ENCODE measurements at regions not wholly inside any gene's neighbourhood (a gene's known extent, or its start where the extent isn't known, plus 50 kb on each side); places are given as distances from the start of the nearest gene placed in this dataset.
A peak's percentile ranks its signal among the peaks of the same experiment; 100 is the strongest.

DNA sequence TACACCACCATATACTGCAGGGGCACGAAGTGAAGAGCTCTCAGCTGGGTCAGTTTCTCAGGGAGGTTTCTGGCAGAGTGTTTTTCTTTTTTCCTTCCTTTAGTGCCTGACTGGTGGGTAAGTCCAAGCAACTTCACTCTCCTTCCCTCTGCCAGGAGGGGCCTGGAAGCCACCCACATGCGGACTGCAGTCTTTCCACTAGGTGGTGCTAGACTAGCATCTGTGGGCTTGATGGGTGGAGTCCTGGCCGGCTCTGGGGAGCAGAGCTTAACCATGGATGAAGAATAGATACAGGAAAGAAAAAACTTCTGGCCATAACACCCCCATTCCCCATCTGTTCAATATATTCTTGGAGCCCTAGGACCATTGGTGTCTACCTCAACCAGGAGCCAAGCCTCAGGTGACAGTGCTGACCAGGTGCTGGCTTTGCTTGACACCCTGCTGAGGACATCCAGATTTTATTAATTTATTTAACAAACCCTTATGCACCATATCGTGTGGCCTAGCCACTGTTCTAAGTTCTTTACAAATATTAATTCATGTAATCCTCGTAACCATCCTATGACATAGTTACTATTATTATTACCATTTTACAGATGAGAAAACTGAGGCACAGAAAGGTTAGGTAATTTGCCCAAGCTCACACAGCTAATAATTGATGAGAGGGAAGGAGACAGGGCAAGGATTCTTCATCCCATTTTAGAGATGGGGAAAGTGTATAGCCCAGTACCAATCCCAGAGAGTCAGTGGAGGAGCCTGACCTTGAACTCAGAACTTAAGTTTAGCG lies 126.7 kb upstream of the CSF3R start:
- peak; percentile 67 for DNase-seq (ENCODE audit: low spot score)

DNA sequence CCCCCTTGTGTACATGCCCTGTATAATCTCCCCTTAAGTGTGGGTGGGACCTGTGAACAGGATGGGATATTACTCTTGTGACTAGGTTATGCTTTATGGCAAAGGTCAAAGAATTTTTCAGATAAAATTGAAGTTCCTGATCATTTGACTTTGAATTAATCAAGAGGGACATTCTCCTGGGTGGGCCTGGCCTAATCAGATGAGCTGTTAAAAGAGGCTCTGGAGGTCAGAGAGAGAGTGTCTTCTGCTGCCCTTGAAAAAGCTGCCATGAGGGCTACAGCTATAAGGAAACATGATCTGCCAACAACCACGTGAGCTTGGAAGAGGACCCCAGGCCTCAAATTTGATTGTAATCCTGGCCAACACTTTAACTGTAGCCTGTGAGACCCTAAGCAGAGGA lies 125.6 kb upstream of the CSF3R start:
- no peak for DNase-seq (ENCODE audit: low spot score)

DNA sequence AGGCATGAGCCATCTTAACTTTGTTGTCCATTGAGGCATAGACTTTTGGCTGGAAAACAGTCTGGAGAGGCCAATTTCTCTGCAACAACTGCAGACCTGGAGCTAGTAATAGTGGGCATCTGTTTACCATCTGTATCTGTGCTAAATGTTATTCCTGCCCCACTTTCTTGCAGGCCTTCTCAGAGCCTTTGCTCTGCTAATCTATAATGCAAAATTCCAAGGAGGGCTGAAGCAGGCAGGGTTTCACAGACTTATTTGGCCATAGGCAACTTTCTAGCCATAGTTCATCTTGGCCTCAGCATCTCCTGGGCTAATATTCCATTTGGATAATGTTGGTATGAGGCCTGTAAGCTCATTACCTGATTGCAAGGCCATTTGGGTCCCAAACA lies 124.5 kb upstream of the CSF3R start:
- DNase-seq (ENCODE audit: low spot score) = no peak

DNA sequence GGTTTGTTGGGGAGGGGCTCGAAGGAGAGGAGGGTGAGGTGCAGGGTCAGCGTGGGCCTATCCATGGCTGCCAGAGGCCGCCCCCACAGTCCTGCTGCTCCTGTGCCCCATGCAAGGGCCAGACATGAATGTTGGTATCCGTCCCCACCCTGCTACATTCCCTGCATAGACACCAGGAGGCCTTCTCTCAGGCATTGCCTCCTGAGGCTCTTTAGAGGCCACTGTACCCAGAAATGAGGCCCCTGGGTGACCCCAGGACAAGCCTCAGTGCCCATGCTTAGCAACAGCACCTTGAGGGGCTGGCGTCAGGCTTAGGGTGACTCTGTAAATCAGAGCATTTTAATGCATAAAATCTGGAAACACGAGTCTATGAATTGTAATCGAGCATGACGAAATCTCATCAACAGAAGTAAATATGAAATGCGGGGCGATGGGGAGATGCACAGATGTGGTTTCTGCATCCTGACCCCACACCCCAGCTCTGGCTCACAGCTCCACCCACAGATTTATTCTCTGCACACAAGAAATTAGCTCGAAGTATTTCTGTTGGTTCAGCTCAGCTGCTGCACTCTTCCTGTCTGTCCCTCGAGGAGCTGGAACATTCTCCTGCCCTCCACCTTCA lies 124.0 kb upstream of the CSF3R start:
- DNase-seq (ENCODE audit: low spot score) = no peak

- DNase-seq (ENCODE audit: low spot score) = no peak
These were observed 123.4 kb upstream of the CSF3R start for GRCh38 chr1:36605942-36606640.

DNA sequence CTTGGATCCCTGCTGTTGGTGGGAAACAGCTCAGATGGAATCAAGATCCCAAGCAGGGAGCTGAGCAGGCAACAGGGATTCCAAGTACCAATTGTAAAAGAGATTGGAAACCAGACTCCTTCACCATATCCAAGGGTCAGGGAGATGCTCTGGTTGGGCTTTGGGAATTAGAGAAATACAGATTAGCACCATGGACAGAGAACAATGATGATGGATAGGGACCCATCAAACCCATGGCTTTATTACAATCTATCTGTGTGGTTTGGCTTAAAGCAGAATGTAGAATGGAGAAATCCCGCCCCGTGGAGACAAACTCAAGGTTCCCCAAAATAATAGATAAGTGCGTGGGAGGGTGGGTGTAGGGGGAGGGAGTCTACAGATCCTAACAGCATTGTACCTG lies 120.7 kb upstream of the CSF3R start:
- DNase-seq (ENCODE audit: low spot score) = no peak

GRCh38 chr1:36602184-36602583 lies 119.5 kb upstream of the CSF3R start:
- no peak for DNase-seq (ENCODE audit: low spot score)

DNA sequence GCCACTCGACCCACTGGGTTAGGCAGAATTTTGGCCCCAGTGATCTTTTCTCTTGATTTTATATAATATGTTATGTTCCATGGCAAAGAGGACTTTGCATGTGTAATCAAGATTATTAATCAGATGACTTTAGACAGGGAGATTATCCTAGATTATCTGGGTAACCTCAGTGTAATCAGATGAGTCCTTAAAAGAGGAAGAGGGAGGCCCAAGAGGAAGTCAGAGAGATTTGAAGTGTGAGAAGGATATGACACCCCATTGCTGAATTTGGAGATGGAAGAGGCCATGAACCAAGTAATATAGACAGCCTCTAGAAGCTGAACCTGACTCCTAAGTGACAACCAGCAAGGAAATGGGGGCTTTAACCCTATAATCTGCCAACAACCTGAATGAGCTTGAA lies 117.1 kb upstream of the CSF3R start:
- no peak for DNase-seq (ENCODE audit: low spot score)

- no peak for DNase-seq (ENCODE audit: low spot score)
These were observed 114.8 kb upstream of the CSF3R start for GRCh38 chr1:36597514-36597913.

GRCh38 chr1:36595921-36596320 lies 113.2 kb upstream of the CSF3R start:
- no peak for DNase-seq (ENCODE audit: low spot score)

DNA sequence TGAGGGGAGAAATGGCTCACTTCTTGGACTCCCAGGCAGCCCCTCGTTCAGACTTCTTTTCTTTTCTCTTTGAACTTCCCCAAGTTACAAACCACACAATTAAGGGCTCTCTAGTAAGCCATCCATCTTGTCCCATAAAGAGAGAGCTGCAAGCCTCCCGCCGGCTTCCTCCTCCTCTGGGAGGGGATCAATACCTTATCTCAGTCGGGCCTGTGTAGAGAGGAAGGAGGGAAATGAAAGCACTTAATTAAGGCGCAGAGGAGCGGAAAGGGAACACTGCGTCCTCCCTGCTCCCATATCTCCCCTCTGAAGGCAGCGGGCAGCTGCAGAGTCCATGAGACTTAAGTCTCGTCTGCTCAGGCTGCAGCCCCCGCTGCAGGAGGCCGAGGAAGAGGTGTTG lies 112.6 kb upstream of the CSF3R start:
- no peak for DNase-seq (ENCODE audit: low spot score)

GRCh38 chr1:36594023-36594422 lies 111.3 kb upstream of the CSF3R start:
- no peak for DNase-seq (ENCODE audit: low spot score)

GRCh38 chr1:36591278-36591677 lies 108.6 kb upstream of the CSF3R start:
- DNase-seq (ENCODE audit: low spot score) = no peak

DNA sequence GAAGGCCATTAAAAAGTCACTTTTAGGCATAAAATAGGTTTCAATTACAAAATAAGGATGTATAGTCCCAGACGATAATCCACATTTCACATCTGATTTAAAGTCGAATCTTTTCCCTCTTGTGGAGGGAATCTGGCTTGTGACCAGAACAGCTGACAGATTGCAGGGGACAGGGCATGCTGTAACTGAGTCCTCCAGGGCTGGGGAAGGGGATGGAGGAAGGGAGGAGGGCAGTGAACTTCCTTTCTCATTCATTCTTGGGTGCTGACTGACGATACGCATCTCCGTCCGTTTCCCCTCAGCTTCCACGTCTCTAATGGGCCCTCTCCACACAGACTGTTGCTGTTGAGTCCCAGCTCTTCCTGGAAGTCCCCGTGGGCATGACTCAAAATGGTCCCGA lies 108.1 kb upstream of the CSF3R start:
- no peak for DNase-seq (ENCODE audit: low spot score)

GRCh38 chr1:36590264-36590663 lies 107.6 kb upstream of the CSF3R start:
- no peak for DNase-seq (ENCODE audit: low spot score)

DNA sequence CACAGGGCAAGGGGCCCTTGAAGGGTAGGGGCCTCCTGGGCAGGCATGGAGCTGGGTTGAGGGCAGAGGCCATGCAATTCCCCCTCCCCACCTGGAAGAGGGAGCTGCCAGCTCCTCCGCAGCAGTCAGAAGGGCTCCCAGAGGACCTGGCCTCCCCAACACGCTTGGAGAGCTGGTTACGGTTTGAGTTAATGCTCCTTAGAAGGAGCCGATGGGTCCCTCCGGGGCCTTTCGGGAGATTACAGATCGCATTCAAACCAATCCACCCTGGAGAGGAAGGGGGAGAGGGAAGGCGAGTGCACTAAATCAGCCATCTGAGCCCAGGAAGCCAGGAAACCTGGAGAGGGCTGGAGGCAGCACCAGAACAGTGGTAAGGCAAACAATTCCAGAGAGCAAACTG lies 106.3 kb upstream of the CSF3R start:
- no peak for DNase-seq (ENCODE audit: low spot score)

GRCh38 chr1:36585569-36586548 lies 103.1 kb upstream of the CSF3R start:
- DNase-seq (ENCODE audit: low spot score) = no peak

DNA sequence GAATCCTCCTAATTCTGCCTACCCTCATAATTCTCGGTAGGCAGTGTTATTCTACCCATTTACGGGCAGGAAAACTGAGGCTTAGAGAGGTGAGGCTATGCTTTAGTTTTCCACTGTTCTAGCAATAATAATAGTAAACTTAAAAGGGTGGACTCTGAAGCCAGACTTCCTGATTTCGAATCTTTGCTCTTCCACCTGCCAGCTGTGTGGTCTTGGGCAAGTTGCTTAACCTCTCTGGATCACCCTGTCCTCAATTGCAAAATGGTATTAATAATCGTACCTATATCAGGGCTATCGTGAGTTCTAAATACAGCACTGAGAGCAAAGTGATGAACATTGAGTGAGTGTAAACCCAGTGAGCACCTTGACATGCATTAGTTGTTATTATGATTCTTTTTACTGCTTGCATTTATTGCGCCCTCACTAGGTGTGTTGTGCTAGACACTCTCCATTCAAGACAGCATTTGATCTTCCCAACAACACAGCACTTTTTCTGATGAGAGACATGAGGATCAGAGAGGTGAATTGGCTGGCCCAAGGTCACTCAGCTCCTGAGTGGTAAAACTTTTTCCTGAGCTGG lies 102.3 kb upstream of the CSF3R start:
- DNase-seq (ENCODE audit: low spot score) = no peak

GRCh38 chr1:36583980-36584782 lies 101.5 kb upstream of the CSF3R start:
- DNase-seq (ENCODE audit: low spot score) = no peak

- no peak for DNase-seq (ENCODE audit: low spot score)
These were observed 100.4 kb upstream of the CSF3R start for GRCh38 chr1:36583080-36583479.

Data from SK-N-DZ (cell line).